ENCODE measurements at regions not wholly inside any gene's neighbourhood (a gene's known extent, or its start where the extent isn't known, plus 50 kb on each side); places are given as distances from the start of the nearest gene placed in this dataset.

- Mint-ChIP-seq H3K27me3 (no peaks in the 10 kb centered on the region), H3K4me1 (no peaks in the 10 kb centered on the region), H3K4me3 (no peak overlapping the region), H3K27ac (no peak overlapping the region), H3K36me3 (no peaks in the 10 kb centered on the region), H3K9me3 (peaks cover 15% of the 10 kb centered on the region)
- ATAC-seq: no peak
Measured at GRCh38 chr10:21184216-21184615, 287.1 kb upstream of the NEBL start.

GRCh38 chr10:21183025-21183424 lies 285.9 kb upstream of the NEBL start:
- peaks cover 1% of the 10 kb centered on the region for H3K27me3 Mint-ChIP-seq

GRCh38 chr10:21181451-21181850 lies 284.3 kb upstream of the NEBL start:
- Mint-ChIP-seq H3K27ac (no peak overlapping the region), H3K4me1 (no peaks in the 10 kb centered on the region), H3K9me3 (peaks cover 15% of the 10 kb centered on the region), H3K27me3 (peaks cover 17% of the 10 kb centered on the region), H3K4me3 (no peak overlapping the region), H3K36me3 (no peaks in the 10 kb centered on the region)
- no peak for ATAC-seq

More at GRCh38 chr10:21183025-21183424, 285.9 kb upstream of the NEBL start:
- no peaks in the 10 kb centered on the region for H3K36me3 Mint-ChIP-seq
- no peak for ATAC-seq
- H3K4me1 Mint-ChIP-seq: no peaks in the 10 kb centered on the region
- H3K9me3 Mint-ChIP-seq: peaks cover 15% of the 10 kb centered on the region
- H3K27ac Mint-ChIP-seq: no peak overlapping the region
- no peak overlapping the region for H3K4me3 Mint-ChIP-seq

- no peaks in the 10 kb centered on the region for H3K4me1 Mint-ChIP-seq
Measured at GRCh38 chr10:21180604-21181003, 283.5 kb upstream of the NEBL start.

GRCh38 chr10:21176934-21177480 lies 279.9 kb upstream of the NEBL start:
- Mint-ChIP-seq H3K9me3 (peaks cover 11% of the 10 kb centered on the region), H3K4me3 (no peak overlapping the region), H3K4me1 (no peaks in the 10 kb centered on the region), H3K27me3 (peaks cover 50% of the 10 kb centered on the region), H3K27ac (no peak overlapping the region), H3K36me3 (no peaks in the 10 kb centered on the region)
- no peak for ATAC-seq

More at GRCh38 chr10:21180604-21181003, 283.5 kb upstream of the NEBL start:
- no peak for ATAC-seq
- Mint-ChIP-seq H3K9me3 (peaks cover 15% of the 10 kb centered on the region), H3K4me3 (no peak overlapping the region), H3K27ac (no peak overlapping the region), H3K36me3 (no peaks in the 10 kb centered on the region), H3K27me3 (peaks cover 26% of the 10 kb centered on the region)

GRCh38 chr10:21175797-21176196 lies 278.7 kb upstream of the NEBL start:
- Mint-ChIP-seq H3K36me3 (no peaks in the 10 kb centered on the region), H3K4me3 (no peak overlapping the region), H3K27ac (no peak overlapping the region), H3K4me1 (no peaks in the 10 kb centered on the region), H3K27me3 (peaks cover 63% of the 10 kb centered on the region), H3K9me3 (peaks cover 7% of the 10 kb centered on the region)
- no peak for ATAC-seq

- H3K4me3 Mint-ChIP-seq: peak overlapping the region; percentile 40
- no peak for ATAC-seq
- no peak overlapping the region for H3K27ac Mint-ChIP-seq
Measured at GRCh38 chr10:21174715-21175495, 277.8 kb upstream of the NEBL start.

GRCh38 chr10:21173802-21174714 lies 276.9 kb upstream of the NEBL start:
- H3K27ac Mint-ChIP-seq: no peak overlapping the region
- no peaks in the 10 kb centered on the region for H3K4me1 Mint-ChIP-seq
- ATAC-seq: peak; percentile 39
- no peaks in the 10 kb centered on the region for H3K9me3 Mint-ChIP-seq
- H3K27me3 Mint-ChIP-seq: peaks cover 74% of the 10 kb centered on the region
- H3K4me3 Mint-ChIP-seq: peak overlapping the region; percentile 23
- H3K36me3 Mint-ChIP-seq: no peaks in the 10 kb centered on the region

More at GRCh38 chr10:21174715-21175495, 277.8 kb upstream of the NEBL start:
- Mint-ChIP-seq H3K27me3 (peaks cover 72% of the 10 kb centered on the region), H3K9me3 (peaks cover 3% of the 10 kb centered on the region), H3K36me3 (no peaks in the 10 kb centered on the region), H3K4me1 (no peaks in the 10 kb centered on the region)

GRCh38 chr10:21172930-21173801 lies 276.1 kb upstream of the NEBL start:
- Mint-ChIP-seq H3K27me3 (peaks cover 74% of the 10 kb centered on the region), H3K36me3 (no peaks in the 10 kb centered on the region), H3K27ac (no peak overlapping the region), H3K4me3 (peak overlapping the region; percentile 23), H3K9me3 (no peaks in the 10 kb centered on the region), H3K4me1 (no peaks in the 10 kb centered on the region)
- no peak for ATAC-seq

- ATAC-seq: no peak
- no peak overlapping the region for H3K27ac Mint-ChIP-seq
- H3K4me1 Mint-ChIP-seq: no peaks in the 10 kb centered on the region
- H3K27me3 Mint-ChIP-seq: peaks cover 68% of the 10 kb centered on the region
- no peaks in the 10 kb centered on the region for H3K36me3 Mint-ChIP-seq
- no peak overlapping the region for H3K4me3 Mint-ChIP-seq
- H3K9me3 Mint-ChIP-seq: no peaks in the 10 kb centered on the region
Measured at GRCh38 chr10:21172542-21172929, 275.4 kb upstream of the NEBL start.

- Mint-ChIP-seq H3K36me3 (no peaks in the 10 kb centered on the region), H3K4me3 (no peak overlapping the region), H3K9me3 (no peaks in the 10 kb centered on the region), H3K27me3 (peaks cover 63% of the 10 kb centered on the region), H3K27ac (no peak overlapping the region), H3K4me1 (no peaks in the 10 kb centered on the region)
- no peak for ATAC-seq
Measured at GRCh38 chr10:21171936-21172541, 274.9 kb upstream of the NEBL start.

- H3K27ac Mint-ChIP-seq: no peak overlapping the region
- no peak for ATAC-seq
- no peaks in the 10 kb centered on the region for H3K4me1 Mint-ChIP-seq
- no peak overlapping the region for H3K4me3 Mint-ChIP-seq
- no peaks in the 10 kb centered on the region for H3K36me3 Mint-ChIP-seq
- H3K9me3 Mint-ChIP-seq: no peaks in the 10 kb centered on the region
- H3K27me3 Mint-ChIP-seq: peaks cover 56% of the 10 kb centered on the region
Measured at GRCh38 chr10:21171197-21171935, 274.3 kb upstream of the NEBL start.

- ATAC-seq: no peak
- H3K9me3 Mint-ChIP-seq: no peaks in the 10 kb centered on the region
- H3K4me1 Mint-ChIP-seq: no peaks in the 10 kb centered on the region
- H3K27ac Mint-ChIP-seq: no peak overlapping the region
- no peak overlapping the region for H3K4me3 Mint-ChIP-seq
- peaks cover 45% of the 10 kb centered on the region for H3K27me3 Mint-ChIP-seq
- no peaks in the 10 kb centered on the region for H3K36me3 Mint-ChIP-seq
Measured at GRCh38 chr10:21170216-21170615, 273.1 kb upstream of the NEBL start.

GRCh38 chr10:21169271-21169670 lies 272.2 kb upstream of the NEBL start:
- Mint-ChIP-seq H3K27ac (no peak overlapping the region), H3K9me3 (no peaks in the 10 kb centered on the region), H3K4me3 (no peak overlapping the region), H3K36me3 (no peaks in the 10 kb centered on the region), H3K27me3 (peaks cover 35% of the 10 kb centered on the region), H3K4me1 (no peaks in the 10 kb centered on the region)
- no peak for ATAC-seq

Data from stimulated activated memory B cell treated with anti-CD40 and anti-IgM and Interleukin-4, amounts not matched to agents 10 μg/mL and 1 μg/mL and 100 μg/mL, for 72 hours (primary cell).